ENCODE measurements at regions not wholly inside any gene's neighbourhood (a gene's known extent, or its start where the extent isn't known, plus 50 kb on each side); places are given as distances from the start of the nearest gene placed in this dataset.

GRCh38 chr4:95998311-95998710 lies 158.4 kb downstream of the PDHA2 start:
- no peak for DNase-seq

- no peak for DNase-seq
These were observed 164.3 kb downstream of the PDHA2 start for GRCh38 chr4:96003951-96004740.

- DNase-seq = no peak
These were observed 169.7 kb downstream of the PDHA2 start for GRCh38 chr4:96009427-96010119.

- no peak for DNase-seq
These were observed 172.8 kb downstream of the PDHA2 start for GRCh38 chr4:96012687-96013086.

- DNase-seq = no peak
These were observed 176.9 kb downstream of the PDHA2 start for GRCh38 chr4:96016634-96017299.

GRCh38 chr4:96025011-96025410 lies 185.1 kb downstream of the PDHA2 start:
- no peak for DNase-seq

- peak; percentile 2 to 36 for DNase-seq
These were observed 195.8 kb downstream of the PDHA2 start for GRCh38 chr4:96035727-96036126.

- no peak for DNase-seq
These were observed 196.9 kb downstream of the PDHA2 start for GRCh38 chr4:96036781-96037180.

GRCh38 chr4:96037705-96038104 lies 197.8 kb downstream of the PDHA2 start:
- no peak for DNase-seq

- no peak for DNase-seq
These were observed 199.3 kb downstream of the PDHA2 start for GRCh38 chr4:96039217-96039616.

- no peak for DNase-seq
These were observed 200.0 kb downstream of the PDHA2 start for GRCh38 chr4:96039803-96040436.

GRCh38 chr4:96044971-96045370 lies 205.1 kb downstream of the PDHA2 start:
- no peak for DNase-seq

- no peak for DNase-seq
These were observed 212.9 kb downstream of the PDHA2 start for GRCh38 chr4:96052827-96053226.

GRCh38 chr4:96056346-96056934 lies 216.5 kb downstream of the PDHA2 start:
- no peak for DNase-seq

- DNase-seq = no peak
These were observed 223.7 kb downstream of the PDHA2 start for GRCh38 chr4:96063639-96064038.

GRCh38 chr4:96073461-96073860 lies 233.6 kb downstream of the PDHA2 start:
- no peak for DNase-seq

GRCh38 chr4:96092151-96092705 lies 252.3 kb downstream of the PDHA2 start:
- DNase-seq = no peak

- no peak for DNase-seq
These were observed 253.2 kb downstream of the PDHA2 start for GRCh38 chr4:96093057-96093456.

GRCh38 chr4:96093563-96093962 lies 253.7 kb downstream of the PDHA2 start:
- no peak for DNase-seq

- DNase-seq = no peak
These were observed 254.3 kb downstream of the PDHA2 start for GRCh38 chr4:96094183-96094582.

- DNase-seq = no peak
These were observed 257.2 kb downstream of the PDHA2 start for GRCh38 chr4:96097040-96097607.

GRCh38 chr4:96097693-96098092 lies 257.8 kb downstream of the PDHA2 start:
- DNase-seq = no peak
